T-helper 2 cell (primary cell): ENCODE measurements at regions not wholly inside any gene's neighbourhood (a gene's known extent, or its start where the extent isn't known, plus 50 kb on each side); places are given as distances from the start of the nearest gene placed in this dataset.
"Not testable (repeated sequence)": the region's sequence is repeated elsewhere in the genome, so short reads cannot be mapped to it uniquely, and the experiment has no call there.

ENCODE experiments used
- DNase-seq, 5 experiments: peaks; one replicate each; pipeline versions ENCODE4 v3.0.0 to v3.0.0-alpha.2; 2012 to 2022

GRCh38 chr13:66152596-66152995 is 1077.5 kb downstream of the PCDH9 start:
- DNase-seq = no peak

GRCh38 chr13:66144357-66144756 is 1085.8 kb downstream of the PCDH9 start:
- DNase-seq = not testable (repeated sequence)

DNA sequence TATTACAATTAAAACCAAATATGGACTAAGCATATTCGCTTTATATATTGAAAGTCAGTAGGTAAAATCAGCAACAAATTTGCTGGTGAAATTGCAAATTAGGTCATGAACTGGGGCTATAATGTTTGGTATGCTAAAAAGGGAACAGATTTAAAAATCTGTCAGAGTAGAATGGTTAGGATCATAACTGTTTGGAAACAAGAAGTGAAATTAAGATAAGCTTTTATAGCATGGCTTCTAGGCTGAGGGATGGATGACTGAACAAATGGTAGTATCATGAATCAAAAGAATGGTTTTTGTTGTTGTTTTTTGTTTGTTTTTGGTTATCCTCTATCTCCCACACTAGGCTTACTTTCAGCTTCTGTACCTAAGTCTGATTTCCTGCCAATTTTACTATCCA is 1090.4 kb downstream of the PCDH9 start:
- no peak for DNase-seq

DNA sequence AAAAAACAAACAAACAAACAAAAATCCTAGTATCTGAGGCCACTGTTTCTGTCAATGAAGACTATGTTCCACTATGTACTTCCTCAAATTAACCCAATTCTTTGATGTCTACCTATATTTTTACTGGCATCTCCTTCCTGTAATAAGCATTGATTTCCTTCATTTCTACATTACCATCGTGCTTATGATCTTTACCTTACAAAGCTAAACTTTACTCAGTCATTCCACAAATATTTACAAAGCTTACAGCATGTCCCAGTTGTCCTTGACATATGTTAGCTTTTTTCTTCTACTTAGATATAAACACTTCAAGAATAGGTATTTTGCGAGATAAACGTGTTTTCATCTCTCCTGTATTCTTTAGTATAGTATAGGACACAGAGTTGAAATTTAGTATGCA is 1090.9 kb downstream of the PCDH9 start:
- DNase-seq = no peak

- DNase-seq = peak in 1 of 5 experiments; percentile 50
These were observed 1091.8 kb downstream of the PCDH9 start for GRCh38 chr13:66138172-66138811.

DNA sequence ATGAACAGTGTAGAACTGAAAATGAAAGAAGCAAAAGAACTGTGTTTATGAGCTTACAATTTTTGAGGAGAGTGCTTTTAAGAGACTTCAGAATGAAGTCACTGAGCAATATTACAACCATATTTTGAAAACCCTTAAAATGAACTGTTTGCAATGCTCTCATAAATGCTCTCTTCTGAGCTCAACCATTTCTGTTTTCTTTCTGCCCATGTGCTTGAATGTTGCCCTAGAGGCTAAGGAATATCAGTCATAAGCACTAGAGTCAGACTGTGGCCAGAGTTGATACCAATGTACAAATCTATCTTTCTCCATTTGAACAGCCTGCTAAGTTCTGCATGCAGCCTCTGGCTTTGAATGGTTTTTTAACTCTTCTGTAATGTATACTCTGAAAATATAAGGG is 1092.8 kb downstream of the PCDH9 start:
- no peak for DNase-seq

DNA sequence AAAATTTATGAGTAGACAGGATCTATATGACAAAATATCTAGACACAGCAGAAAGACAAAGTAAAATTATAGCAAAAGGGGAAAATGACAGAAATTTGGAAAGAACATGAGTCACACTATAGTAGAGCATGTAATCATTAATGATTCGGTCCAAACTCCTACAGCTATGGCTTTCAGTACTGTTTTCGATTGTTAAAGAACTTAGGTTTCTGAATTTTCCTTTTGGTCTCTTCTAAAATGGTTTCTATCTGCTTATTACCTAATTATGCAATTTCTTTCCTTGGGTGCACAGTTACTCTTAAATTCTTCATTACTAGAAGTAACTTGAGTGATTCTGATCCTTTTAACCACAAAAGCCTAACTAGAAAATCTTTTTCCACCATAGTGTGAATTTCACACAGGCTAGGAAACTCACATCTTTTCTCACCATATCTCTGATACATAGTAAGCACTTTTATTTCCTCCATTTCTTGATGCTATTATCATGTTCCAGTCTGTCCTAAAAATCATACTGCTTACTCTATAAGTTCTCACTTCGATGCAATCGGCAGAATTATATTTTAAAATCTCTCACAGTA is 1101.4 kb downstream of the PCDH9 start:
- no peak for DNase-seq

- DNase-seq = no peak
These were observed 1101.9 kb downstream of the PCDH9 start for GRCh38 chr13:66128201-66128600.

- no peak for DNase-seq
These were observed 1112.6 kb downstream of the PCDH9 start for GRCh38 chr13:66117563-66117962.

GRCh38 chr13:66113882-66114526 is 1116.1 kb downstream of the PCDH9 start:
- DNase-seq = no peak

GRCh38 chr13:66111628-66112027 is 1118.5 kb downstream of the PCDH9 start:
- no peak for DNase-seq

DNA sequence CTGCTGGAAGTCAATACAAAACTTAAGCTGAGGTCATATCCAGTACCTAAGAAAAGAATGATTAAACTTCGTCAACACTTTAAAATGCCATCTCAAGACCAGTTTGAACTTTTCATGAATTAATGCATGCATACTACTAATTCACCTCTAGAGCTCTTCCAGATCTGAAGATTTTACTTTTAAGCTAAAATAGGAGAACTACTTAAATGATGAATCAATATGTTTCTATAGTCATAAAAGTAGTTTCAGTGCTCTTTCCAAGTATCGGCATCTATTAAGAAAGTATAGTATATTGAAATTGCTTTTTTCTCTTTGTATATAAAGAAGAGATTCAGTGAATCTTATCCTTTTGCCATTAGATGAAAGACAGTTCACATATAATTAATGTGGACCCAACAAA is 1123.9 kb downstream of the PCDH9 start:
- no peak for DNase-seq

- no peak for DNase-seq
These were observed 1127.3 kb downstream of the PCDH9 start for GRCh38 chr13:66102864-66103263.

DNA sequence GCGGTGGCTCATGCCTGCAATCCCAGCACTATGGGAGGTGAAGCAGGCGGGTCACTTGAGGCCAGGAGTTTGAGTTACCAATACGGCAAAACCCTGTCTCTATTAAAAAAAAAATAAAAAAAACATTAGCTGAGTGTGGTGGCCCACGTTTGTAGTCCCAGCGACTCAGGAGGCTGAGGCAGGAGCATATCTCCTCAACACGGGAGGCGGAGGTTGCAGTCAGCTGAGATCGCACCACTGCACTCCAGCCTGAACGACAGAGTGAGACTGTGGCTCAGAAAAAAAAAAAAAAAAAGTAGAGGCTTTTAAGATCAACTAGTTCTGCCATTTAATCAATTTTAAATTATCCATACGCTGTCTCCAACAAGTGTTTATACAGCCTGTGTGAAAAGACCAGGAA is 1130.3 kb downstream of the PCDH9 start:
- no peak for DNase-seq

DNA sequence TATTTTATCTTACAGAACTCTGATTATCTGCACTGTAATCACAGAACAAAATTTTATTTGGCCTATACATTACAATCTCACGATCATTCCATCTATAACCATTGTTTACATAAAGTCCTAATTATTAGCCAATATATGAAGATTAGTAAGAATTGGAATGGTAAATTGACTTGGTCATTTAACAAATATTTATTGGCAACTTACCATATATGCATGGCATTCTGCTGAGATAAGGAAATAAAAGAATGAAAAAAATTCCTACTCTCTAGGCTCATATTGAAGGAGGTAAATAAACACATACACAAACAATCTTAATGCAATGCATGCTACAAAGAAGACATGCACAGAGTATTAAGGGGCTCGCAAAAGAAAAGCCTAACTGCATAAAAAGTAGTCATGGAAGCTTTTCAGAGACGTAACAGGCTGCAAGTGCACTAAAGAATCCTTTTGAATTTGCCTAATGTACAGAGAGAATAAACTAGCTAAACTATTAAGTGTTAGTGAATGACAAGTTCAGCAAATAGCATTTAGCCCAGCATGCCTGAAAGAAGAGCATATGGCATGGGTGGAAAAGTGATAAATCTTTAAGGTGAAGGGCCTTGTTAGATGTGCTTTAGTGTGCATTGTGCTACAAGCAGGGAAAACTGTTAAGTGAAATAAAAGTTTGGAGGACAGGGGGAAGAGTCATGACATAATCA is 1131.1 kb downstream of the PCDH9 start:
- DNase-seq = no peak

GRCh38 chr13:66089711-66090110 is 1140.4 kb downstream of the PCDH9 start:
- no peak for DNase-seq

DNA sequence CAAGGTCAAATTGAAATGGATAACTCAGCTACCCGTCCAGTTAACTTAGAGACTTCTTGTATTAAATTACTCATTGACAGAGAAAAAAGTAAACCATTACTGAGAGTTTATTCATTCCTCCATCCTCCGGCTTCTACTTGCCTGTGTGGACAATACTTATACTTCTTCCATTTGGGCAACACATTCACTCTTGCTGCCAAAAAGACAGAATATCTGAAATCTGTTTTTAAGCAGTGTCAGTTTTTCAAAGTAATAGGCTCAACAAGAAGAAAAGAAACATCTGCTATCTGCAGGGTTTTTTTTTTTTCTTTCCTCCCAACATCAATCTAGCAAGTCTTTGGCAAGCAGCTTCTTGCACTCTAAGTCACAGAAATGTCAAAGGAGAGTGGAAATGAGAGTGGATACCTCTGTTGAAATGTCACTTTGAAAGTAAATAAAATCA is 1142.8 kb downstream of the PCDH9 start:
- DNase-seq = no peak

DNA sequence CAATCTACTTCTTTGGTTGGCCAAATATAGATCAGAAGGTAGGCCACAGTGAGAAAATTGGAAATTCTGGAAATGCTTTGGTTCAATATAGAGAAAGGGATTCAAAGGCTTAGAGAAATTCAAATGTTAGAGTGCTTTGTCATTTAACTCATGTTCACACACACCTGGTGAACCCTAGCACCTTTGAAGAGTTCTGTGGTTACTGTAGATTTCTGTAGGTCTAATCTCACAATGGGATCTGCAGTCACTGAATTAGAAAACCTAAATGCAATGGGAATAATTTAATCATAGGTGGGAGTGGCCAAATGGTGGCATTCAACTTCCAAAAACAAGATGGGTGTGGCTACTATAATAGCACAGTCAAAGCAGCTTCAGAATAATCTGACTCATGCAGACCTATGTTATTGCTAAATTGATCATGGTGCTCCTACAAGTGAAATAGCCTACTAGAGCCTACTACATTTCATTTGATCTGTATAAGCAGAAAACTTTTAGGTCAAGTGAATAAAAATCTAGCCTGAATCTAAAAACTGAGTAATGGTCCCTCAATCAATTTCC is 1152.9 kb downstream of the PCDH9 start:
- DNase-seq = no peak

GRCh38 chr13:66076417-66076816 is 1153.7 kb downstream of the PCDH9 start:
- no peak for DNase-seq

DNA sequence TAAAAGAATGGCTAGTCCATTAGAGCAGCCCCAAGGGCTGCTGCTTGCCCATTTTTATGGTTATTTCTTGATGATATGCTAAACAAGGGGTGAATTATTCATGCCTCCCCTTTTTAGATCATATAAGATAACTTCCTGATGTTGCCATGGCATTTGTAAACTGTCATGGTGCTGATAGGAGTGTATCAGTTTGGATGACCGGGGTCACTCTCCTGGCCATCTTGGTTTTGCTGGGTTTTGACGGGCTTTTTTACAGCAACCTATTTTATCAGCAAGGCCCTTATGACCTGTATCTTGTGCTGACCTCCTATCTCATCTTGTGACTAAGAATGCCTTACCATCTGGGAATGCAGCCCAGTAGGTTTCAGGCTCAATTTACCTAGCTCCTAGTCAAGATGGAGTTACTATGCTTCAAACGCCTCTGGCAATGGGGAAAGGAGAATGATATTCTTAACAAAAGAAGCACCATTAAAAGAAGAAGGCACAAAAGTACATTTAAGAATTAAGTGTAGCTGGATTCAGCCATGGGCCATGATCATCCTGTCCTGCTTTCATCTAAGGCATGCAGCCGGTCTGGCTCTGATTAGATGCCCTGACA is 1156.0 kb downstream of the PCDH9 start:
- no peak for DNase-seq

- not testable (repeated sequence) for DNase-seq
These were observed 1158.0 kb downstream of the PCDH9 start for GRCh38 chr13:66072097-66072496.

DNA sequence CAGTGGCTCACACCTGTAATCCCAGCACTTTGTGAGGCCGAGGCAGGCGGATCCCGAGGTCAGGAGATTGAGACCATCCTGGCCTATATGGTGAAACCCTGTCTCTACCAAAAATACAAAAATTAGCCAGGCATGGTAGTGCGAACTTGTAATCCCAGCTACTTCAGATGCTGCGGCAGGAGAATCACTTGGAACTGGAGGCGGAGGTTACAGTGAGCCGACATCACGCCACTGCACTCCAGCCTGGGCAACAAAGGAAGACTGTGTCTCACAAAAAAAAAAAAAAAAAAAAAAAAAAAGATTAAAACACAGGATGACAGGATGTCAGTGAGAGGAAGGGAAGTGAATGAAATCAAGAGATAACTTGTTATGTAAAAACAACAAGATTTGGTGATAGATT is 1158.5 kb downstream of the PCDH9 start:
- no peak for DNase-seq

DNA sequence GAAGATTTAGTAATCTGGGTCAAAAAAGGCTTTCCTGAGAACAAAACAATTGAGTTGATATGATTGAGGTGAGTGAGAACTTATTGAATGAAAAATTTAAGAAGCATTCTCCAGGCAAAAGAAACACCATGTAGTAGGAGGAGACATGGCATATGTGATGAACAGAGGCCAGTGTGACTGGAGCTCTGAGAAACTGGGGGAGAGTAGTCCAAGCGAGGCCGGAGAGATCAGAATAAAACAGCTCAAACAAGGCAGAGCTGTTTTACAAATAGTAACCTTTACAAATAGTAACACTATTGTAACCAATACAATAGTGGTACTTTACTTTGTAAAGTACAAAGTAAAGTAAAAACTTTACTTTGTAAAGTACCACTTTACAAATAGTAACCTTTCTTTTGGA is 1159.1 kb downstream of the PCDH9 start:
- DNase-seq = no peak
